ENCODE measurements at regions not wholly inside any gene's neighbourhood (a gene's known extent, or its start where the extent isn't known, plus 50 kb on each side); places are given as distances from the start of the nearest gene placed in this dataset.

GRCh38 chr16:51723036-51723724 is 572.1 kb upstream of the SALL1 start:
- no peak for ATAC-seq
- H3K36me3 ChIP-seq (ENCODE audit: insufficient read depth in 1 of 2, low read depth in 1 of 2): no peaks in the 10 kb centered on the region
- no peaks in the 10 kb centered on the region for H3K9me3 ChIP-seq
- TF ChIP-seq CTCF (IDR thresholded peaks at IDR 0.05): no peak
- DNase-seq: no peak
- no peaks in the 10 kb centered on the region for H3K4me1 ChIP-seq
- WGBS, 3 donors: 15 to 16% (median 15%) methylated on average over 8 of the region's 8 CpGs
- intact Hi-C loops (cut with DNase I): no loop called here
- H3K27ac ChIP-seq: no peak overlapping the region
- no peak overlapping the region for H3K4me3 ChIP-seq
- H3K27me3 ChIP-seq (ENCODE audit: insufficient read depth in 3 of 3, low read length in 2 of 3): no peaks in the 10 kb centered on the region

GRCh38 chr16:51722467-51722866 is 571.4 kb upstream of the SALL1 start:
- intact Hi-C loops (cut with DNase I): no loop called here
- H3K9me3 ChIP-seq: no peaks in the 10 kb centered on the region
- H3K27me3 ChIP-seq (ENCODE audit: insufficient read depth in 3 of 3, low read length in 2 of 3): no peaks in the 10 kb centered on the region
- no peak overlapping the region for H3K27ac ChIP-seq
- ATAC-seq (no peak), DNase-seq (no peak)
- H3K4me3 ChIP-seq: no peak overlapping the region
- TF ChIP-seq CTCF (IDR thresholded peaks at IDR 0.05): no peak
- H3K4me1 ChIP-seq: no peaks in the 10 kb centered on the region
- H3K36me3 ChIP-seq (ENCODE audit: insufficient read depth in 1 of 2, low read depth in 1 of 2): no peaks in the 10 kb centered on the region

GRCh38 chr16:51719376-51719775 is 568.3 kb upstream of the SALL1 start:
- intact Hi-C loops (cut with DNase I): no loop called here
- TF ChIP-seq CTCF (IDR thresholded peaks at IDR 0.05): no peak
- peaks cover 5% of the 10 kb centered on the region for H3K9me3 ChIP-seq
- WGBS, 3 donors: 76 to 81% (median 76%) methylated on average over 3 of the region's 3 CpGs
- H3K4me3 ChIP-seq: no peak overlapping the region
- H3K27me3 ChIP-seq (ENCODE audit: insufficient read depth in 3 of 3, low read length in 2 of 3): no peaks in the 10 kb centered on the region
- DNase-seq: no peak
- no peaks in the 10 kb centered on the region for H3K4me1 ChIP-seq
- ATAC-seq: no peak
- H3K27ac ChIP-seq: no peak overlapping the region
- H3K36me3 ChIP-seq (ENCODE audit: insufficient read depth in 1 of 2, low read depth in 1 of 2): no peaks in the 10 kb centered on the region

GRCh38 chr16:51716195-51716594 is 565.1 kb upstream of the SALL1 start:
- no peak overlapping the region for H3K4me3 ChIP-seq
- TF ChIP-seq CTCF (IDR thresholded peaks at IDR 0.05): no peak
- peaks cover 7% of the 10 kb centered on the region for H3K9me3 ChIP-seq
- intact Hi-C loops (cut with DNase I): no loop called here
- ATAC-seq (no peak), DNase-seq (no peak)
- no peak overlapping the region for H3K27ac ChIP-seq
- WGBS, 3 donors: 55 to 81% (median 64%) methylated on average over 1 of the region's 1 CpG
- no peaks in the 10 kb centered on the region for H3K4me1 ChIP-seq
- no peaks in the 10 kb centered on the region for H3K27me3 ChIP-seq (ENCODE audit: insufficient read depth in 3 of 3, low read length in 2 of 3)
- H3K36me3 ChIP-seq (ENCODE audit: insufficient read depth in 1 of 2, low read depth in 1 of 2): no peaks in the 10 kb centered on the region

GRCh38 chr16:51713502-51713901 is 562.4 kb upstream of the SALL1 start:
- WGBS, 3 donors: 83 to 93% (median 93%) methylated on average over 2 of the region's 2 CpGs
- H3K4me3 ChIP-seq: no peak overlapping the region
- H3K27me3 ChIP-seq (ENCODE audit: insufficient read depth in 3 of 3, low read length in 2 of 3): no peaks in the 10 kb centered on the region
- no peaks in the 10 kb centered on the region for H3K36me3 ChIP-seq (ENCODE audit: insufficient read depth in 1 of 2, low read depth in 1 of 2)
- intact Hi-C loops (cut with DNase I): no loop called here
- H3K9me3 ChIP-seq: peaks cover 7% of the 10 kb centered on the region
- no peak overlapping the region for H3K27ac ChIP-seq
- no peaks in the 10 kb centered on the region for H3K4me1 ChIP-seq
- DNase-seq: no peak
- no peak for ATAC-seq
- no peak for TF ChIP-seq CTCF (IDR thresholded peaks at IDR 0.05)

All from psoas muscle (tissue), 7 donors.